ENCODE measurements at regions not wholly inside any gene's neighbourhood (a gene's known extent, or its start where the extent isn't known, plus 50 kb on each side); places are given as distances from the start of the nearest gene placed in this dataset.

- TF ChIP-seq CTCF (IDR thresholded peaks at IDR 0.05; ENCODE audit: low read depth, low read length) (no peak), POLR2A (IDR thresholded peaks at IDR 0.05; ENCODE audit: extremely low read depth, insufficient read length) (no peak), MAX (IDR thresholded peaks at IDR 0.05; ENCODE audit: low read depth, low read length) (no peak)
Measured at GRCh38 chr2:153420394-153420793, 58.2 kb downstream of the RPRM start.

Measured in NB4 (cell line).